ENCODE measurements at regions not wholly inside any gene's neighbourhood (a gene's known extent, or its start where the extent isn't known, plus 50 kb on each side); places are given as distances from the start of the nearest gene placed in this dataset.

GRCh38 chr3:59266551-59266950 is 216.7 kb upstream of the CFAP20DC start (continued):
- TF ChIP-seq ZNF462 (CRISPR knock-in tag; IDR thresholded peaks at IDR 0.05) = no peak
- no peak for TF ChIP-seq CREB1 (CRISPR knock-in tag; IDR thresholded peaks at IDR 0.05; ENCODE audit: low read depth)
- no peak for TF ChIP-seq EZH2phosphoT487 (IDR thresholded peaks at IDR 0.05; ENCODE audit: unreplicated experiment)

- no peaks in the 10 kb centered on the region for H3K27me3 Mint-ChIP-seq (ENCODE audit: insufficient read depth, low read depth, poor library complexity)
- no peak overlapping the region for H2AFZ ChIP-seq
- H3K27ac Mint-ChIP-seq = no peak overlapping the region
- H3K9me2 ChIP-seq (ENCODE audit: insufficient read depth) = peaks cover 5% of the 10 kb centered on the region; the same call in 1 of the 2 replicates
- no peak overlapping the region for H3K27ac ChIP-seq (ENCODE audit: low read depth)
- no peaks in the 10 kb centered on the region for H3K36me3 Mint-ChIP-seq (ENCODE audit: low read depth)
- H3K9me3 Mint-ChIP-seq = peaks cover 7% of the 10 kb centered on the region; the same call in 2 of the 3 replicates
- no peaks in the 10 kb centered on the region for H3K79me2 ChIP-seq (replicated peaks; ENCODE audit: insufficient read depth)
- DNase-seq (ENCODE audit: low spot score) = no peak
- H3K4me3 ChIP-seq = no peak overlapping the region
- ATAC-seq = no peak
- no peaks in the 10 kb centered on the region for H3F3A ChIP-seq (replicated peaks; ENCODE audit: low read depth)
- no peaks in the 10 kb centered on the region for H4K20me1 ChIP-seq (replicated peaks; ENCODE audit: insufficient read depth)
- H3K4me3 Mint-ChIP-seq = no peak overlapping the region
- H3K36me3 ChIP-seq (ENCODE audit: insufficient read depth) = no peaks in the 10 kb centered on the region; the same call in 1 of the 2 replicates
- no peaks in the 10 kb centered on the region for H3K27me3 ChIP-seq (ENCODE audit: insufficient read depth)
- TF ChIP-seq ETS1 (IDR thresholded peaks at IDR 0.05) (no peak), CTCF (conservative IDR thresholded peaks at IDR 0.05; ENCODE audit: low read depth in 2 of 2) (no peak), EZH2phosphoT487 (IDR thresholded peaks at IDR 0.05; ENCODE audit: unreplicated experiment) (no peak), ZNF462 (CRISPR knock-in tag; IDR thresholded peaks at IDR 0.05) (no peak)
- H3K4me2 ChIP-seq = no peak overlapping the region
- no peaks in the 10 kb centered on the region for H3K4me1 Mint-ChIP-seq
- no peaks in the 10 kb centered on the region for H3K4me1 ChIP-seq (ENCODE audit: insufficient read depth)
These were observed 215.7 kb upstream of the CFAP20DC start for GRCh38 chr3:59265566-59265965.
